Endothelial cell (in vitro differentiated cells): ENCODE measurements at regions not wholly inside any gene's neighbourhood (a gene's known extent, or its start where the extent isn't known, plus 50 kb on each side); places are given as distances from the start of the nearest gene placed in this dataset.

Source experiments
- DNase-seq: peaks from one replicate; pipeline ENCODE4 v3.0.0; 2021; ENCODE audit warnings: low spot score
- H3K27ac Mint-ChIP-seq: one replicate; pipeline ENCODE4 v1.8.0; 2021; ENCODE audit warnings: mixed read lengths, inconsistent platforms; ENCODE audit not compliant: unreplicated experiment
- H3K27me3 Mint-ChIP-seq: one replicate; pipeline ENCODE4 v1.8.0; 2021; ENCODE audit warnings: mild to moderate bottlenecking, moderate library complexity, mixed read lengths, inconsistent platforms; ENCODE audit not compliant: unreplicated experiment
- H3K36me3 Mint-ChIP-seq: one replicate; pipeline ENCODE4 v1.8.0; 2021; ENCODE audit warnings: mild to moderate bottlenecking, low read depth, mixed read lengths, inconsistent platforms; ENCODE audit not compliant: unreplicated experiment
- H3K4me1 Mint-ChIP-seq: one replicate; pipeline ENCODE4 v1.8.0; 2021; ENCODE audit warnings: mild to moderate bottlenecking, mixed read lengths, inconsistent platforms; ENCODE audit not compliant: unreplicated experiment
- H3K4me3 Mint-ChIP-seq: one replicate; pipeline ENCODE4 v1.8.0; 2021; ENCODE audit warnings: mild to moderate bottlenecking, mixed read lengths, inconsistent platforms; ENCODE audit not compliant: unreplicated experiment
- H3K9me3 Mint-ChIP-seq: one replicate; pipeline ENCODE4 v1.8.0; 2021; ENCODE audit warnings: mixed read lengths, inconsistent platforms; ENCODE audit not compliant: unreplicated experiment
- TF ChIP-seq, protein P1 (sequence below): fragments of 200-600 bp; sonication (generic); IDR thresholded peaks from one replicate; pipeline ENCODE4 v1.5.0; 2021; ENCODE audit warnings: antibody characterized with exemption; ENCODE audit not compliant: unreplicated experiment

DNA sequence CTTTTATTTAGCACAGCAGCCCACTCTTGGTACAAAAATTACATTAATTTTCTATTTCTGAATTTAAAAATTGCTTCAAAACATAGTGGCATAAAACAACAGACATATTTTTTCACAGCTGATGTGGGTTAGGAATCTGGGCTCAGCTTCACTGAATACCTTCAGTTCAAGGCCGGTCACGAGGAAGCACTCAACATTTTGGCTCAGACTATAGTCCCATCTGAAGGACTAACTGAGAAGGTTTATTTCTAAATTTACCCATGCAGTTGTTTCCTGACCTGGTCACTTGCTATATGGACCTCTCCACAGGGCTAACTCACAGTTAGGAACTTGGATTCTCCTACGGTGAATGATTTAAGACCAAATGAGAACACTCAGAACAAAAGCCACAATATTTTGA is 1230.2 kb upstream of the ADGRL3 start:
- H3K27me3 Mint-ChIP-seq, result no peaks in the 10 kb centered on the region
- no peak overlapping the region for H3K4me3 Mint-ChIP-seq
- DNase-seq, result no peak
- TF ChIP-seq, protein P1, sequence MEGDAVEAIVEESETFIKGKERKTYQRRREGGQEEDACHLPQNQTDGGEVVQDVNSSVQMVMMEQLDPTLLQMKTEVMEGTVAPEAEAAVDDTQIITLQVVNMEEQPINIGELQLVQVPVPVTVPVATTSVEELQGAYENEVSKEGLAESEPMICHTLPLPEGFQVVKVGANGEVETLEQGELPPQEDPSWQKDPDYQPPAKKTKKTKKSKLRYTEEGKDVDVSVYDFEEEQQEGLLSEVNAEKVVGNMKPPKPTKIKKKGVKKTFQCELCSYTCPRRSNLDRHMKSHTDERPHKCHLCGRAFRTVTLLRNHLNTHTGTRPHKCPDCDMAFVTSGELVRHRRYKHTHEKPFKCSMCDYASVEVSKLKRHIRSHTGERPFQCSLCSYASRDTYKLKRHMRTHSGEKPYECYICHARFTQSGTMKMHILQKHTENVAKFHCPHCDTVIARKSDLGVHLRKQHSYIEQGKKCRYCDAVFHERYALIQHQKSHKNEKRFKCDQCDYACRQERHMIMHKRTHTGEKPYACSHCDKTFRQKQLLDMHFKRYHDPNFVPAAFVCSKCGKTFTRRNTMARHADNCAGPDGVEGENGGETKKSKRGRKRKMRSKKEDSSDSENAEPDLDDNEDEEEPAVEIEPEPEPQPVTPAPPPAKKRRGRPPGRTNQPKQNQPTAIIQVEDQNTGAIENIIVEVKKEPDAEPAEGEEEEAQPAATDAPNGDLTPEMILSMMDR, result no peak
- H3K27ac Mint-ChIP-seq, result no peak overlapping the region
- no peaks in the 10 kb centered on the region for H3K36me3 Mint-ChIP-seq
- no peaks in the 10 kb centered on the region for H3K4me1 Mint-ChIP-seq
- no peaks in the 10 kb centered on the region for H3K9me3 Mint-ChIP-seq

DNA sequence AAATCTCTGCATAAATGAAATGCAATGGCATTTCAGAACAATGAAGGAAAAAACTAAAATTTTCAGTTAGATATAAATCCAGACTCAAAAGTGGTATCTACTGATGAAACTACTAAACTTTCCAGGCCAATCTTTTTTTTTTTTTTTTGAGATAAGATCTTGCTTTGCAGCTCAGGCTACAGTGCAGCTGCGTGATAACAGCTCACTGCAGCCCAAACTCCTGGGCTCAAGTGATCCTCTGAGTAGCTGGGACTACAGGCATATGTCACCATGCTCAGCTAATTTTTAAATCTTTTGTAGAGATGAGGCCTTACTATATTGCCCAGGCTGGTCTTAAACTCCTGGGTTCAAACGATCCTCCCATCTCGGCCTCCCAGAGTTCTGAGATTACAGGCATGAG is 1228.2 kb upstream of the ADGRL3 start:
- H3K4me1 Mint-ChIP-seq, result no peaks in the 10 kb centered on the region
- no peaks in the 10 kb centered on the region for H3K36me3 Mint-ChIP-seq
- no peaks in the 10 kb centered on the region for H3K27me3 Mint-ChIP-seq
- H3K9me3 Mint-ChIP-seq, result no peaks in the 10 kb centered on the region
- no peak for DNase-seq
- no peak overlapping the region for H3K4me3 Mint-ChIP-seq
- H3K27ac Mint-ChIP-seq, result no peak overlapping the region
- TF ChIP-seq, protein P1, result no peak

GRCh38 chr4:59973492-59973891 is 1226.6 kb upstream of the ADGRL3 start:
- TF ChIP-seq, protein P1, result no peak
- H3K9me3 Mint-ChIP-seq, result no peaks in the 10 kb centered on the region
- H3K4me3 Mint-ChIP-seq, result no peak overlapping the region
- no peaks in the 10 kb centered on the region for H3K27me3 Mint-ChIP-seq
- no peaks in the 10 kb centered on the region for H3K4me1 Mint-ChIP-seq
- DNase-seq, result no peak
- no peaks in the 10 kb centered on the region for H3K36me3 Mint-ChIP-seq
- H3K27ac Mint-ChIP-seq, result no peak overlapping the region

GRCh38 chr4:59979061-59979460 is 1221.1 kb upstream of the ADGRL3 start:
- TF ChIP-seq, protein P1, result no peak
- Mint-ChIP-seq H3K27ac (no peak overlapping the region), H3K27me3 (no peaks in the 10 kb centered on the region), H3K4me1 (no peaks in the 10 kb centered on the region), H3K9me3 (no peaks in the 10 kb centered on the region), H3K4me3 (no peak overlapping the region), H3K36me3 (no peaks in the 10 kb centered on the region)
- DNase-seq, result no peak

- TF ChIP-seq, protein P1, result no peak
- Mint-ChIP-seq H3K4me1 (no peaks in the 10 kb centered on the region), H3K9me3 (no peaks in the 10 kb centered on the region), H3K36me3 (no peaks in the 10 kb centered on the region), H3K27me3 (no peaks in the 10 kb centered on the region), H3K4me3 (no peak overlapping the region), H3K27ac (no peak overlapping the region)
- DNase-seq, result no peak
These were observed 1216.3 kb upstream of the ADGRL3 start for GRCh38 chr4:59983852-59984251.
